ENCODE measurements at regions not wholly inside any gene's neighbourhood (a gene's known extent, or its start where the extent isn't known, plus 50 kb on each side); places are given as distances from the start of the nearest gene placed in this dataset.

DNA sequence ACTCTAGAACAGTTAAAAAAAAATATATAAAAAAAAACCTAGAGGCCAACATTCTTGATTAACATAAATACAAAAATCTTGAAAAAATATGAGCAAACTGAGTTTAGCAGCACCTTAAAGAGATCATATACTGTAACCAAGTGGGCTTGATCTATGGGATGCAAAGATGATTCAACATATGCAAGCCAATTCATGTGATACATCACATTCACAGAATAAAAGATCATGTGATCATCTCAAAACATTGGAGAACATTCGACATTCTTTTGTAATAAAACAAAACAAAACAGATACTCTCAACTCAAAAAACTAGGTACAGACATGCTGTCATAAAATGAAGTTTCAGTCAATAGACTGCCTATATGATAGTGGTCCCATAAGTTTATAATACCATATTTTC, 165.4 kb upstream of the NDST4 start:
- TF ChIP-seq, protein P1, sequence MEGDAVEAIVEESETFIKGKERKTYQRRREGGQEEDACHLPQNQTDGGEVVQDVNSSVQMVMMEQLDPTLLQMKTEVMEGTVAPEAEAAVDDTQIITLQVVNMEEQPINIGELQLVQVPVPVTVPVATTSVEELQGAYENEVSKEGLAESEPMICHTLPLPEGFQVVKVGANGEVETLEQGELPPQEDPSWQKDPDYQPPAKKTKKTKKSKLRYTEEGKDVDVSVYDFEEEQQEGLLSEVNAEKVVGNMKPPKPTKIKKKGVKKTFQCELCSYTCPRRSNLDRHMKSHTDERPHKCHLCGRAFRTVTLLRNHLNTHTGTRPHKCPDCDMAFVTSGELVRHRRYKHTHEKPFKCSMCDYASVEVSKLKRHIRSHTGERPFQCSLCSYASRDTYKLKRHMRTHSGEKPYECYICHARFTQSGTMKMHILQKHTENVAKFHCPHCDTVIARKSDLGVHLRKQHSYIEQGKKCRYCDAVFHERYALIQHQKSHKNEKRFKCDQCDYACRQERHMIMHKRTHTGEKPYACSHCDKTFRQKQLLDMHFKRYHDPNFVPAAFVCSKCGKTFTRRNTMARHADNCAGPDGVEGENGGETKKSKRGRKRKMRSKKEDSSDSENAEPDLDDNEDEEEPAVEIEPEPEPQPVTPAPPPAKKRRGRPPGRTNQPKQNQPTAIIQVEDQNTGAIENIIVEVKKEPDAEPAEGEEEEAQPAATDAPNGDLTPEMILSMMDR (IDR thresholded peaks at IDR 0.05; ENCODE audit: insufficient read depth in 1 of 2, low read depth in 1 of 2, low read length in 1 of 2, severe bottlenecking in 1 of 2, unreplicated experiment in 1 of 2): no peak
- Histone ChIP-seq H3K36me3 (ENCODE audit: control insufficient read depth, insufficient read depth, low read length) (no peaks in the 10 kb centered on the region), H3K4me3 (ENCODE audit: low read depth, low read length) (no peak overlapping the region), H3K4me1 (no peaks in the 10 kb centered on the region), H3K9me3 (no peaks in the 10 kb centered on the region), H3K27me3 (replicated peaks; ENCODE audit: control insufficient read depth, insufficient read depth, low read length) (no peaks in the 10 kb centered on the region)
- Mint-ChIP-seq H3K4me1 (ENCODE audit: low read depth, unreplicated experiment) (peaks cover under 1% of the 10 kb centered on the region), H3K27me3 (ENCODE audit: insufficient read depth, unreplicated experiment) (no peaks in the 10 kb centered on the region), H3K9me3 (ENCODE audit: unreplicated experiment) (no peaks in the 10 kb centered on the region), H3K27ac (ENCODE audit: unreplicated experiment) (no peak overlapping the region), H3K4me3 (ENCODE audit: unreplicated experiment) (no peak overlapping the region), H3K36me3 (ENCODE audit: insufficient read depth, unreplicated experiment) (no peaks in the 10 kb centered on the region)
- ChIA-PET POLR2A (no interaction called here), CTCF (no interaction called here)
- DNase-seq: no peak
- intact Hi-C loops (cut with micrococcal nuclease; ENCODE audit: unreplicated experiment): no loop called here
- no TSS peak for BruUV-seq (replicated peaks)

- Histone ChIP-seq H3K27me3 (replicated peaks; ENCODE audit: control insufficient read depth, insufficient read depth, low read length) (no peaks in the 10 kb centered on the region), H3K36me3 (ENCODE audit: control insufficient read depth, insufficient read depth, low read length) (no peaks in the 10 kb centered on the region), H3K4me3 (ENCODE audit: low read depth, low read length) (no peak overlapping the region), H3K4me1 (no peaks in the 10 kb centered on the region), H3K9me3 (no peaks in the 10 kb centered on the region)
- Mint-ChIP-seq H3K27ac (ENCODE audit: unreplicated experiment) (no peak overlapping the region), H3K27me3 (ENCODE audit: insufficient read depth, unreplicated experiment) (no peaks in the 10 kb centered on the region), H3K4me3 (ENCODE audit: unreplicated experiment) (no peak overlapping the region), H3K4me1 (ENCODE audit: low read depth, unreplicated experiment) (peaks cover 7% of the 10 kb centered on the region), H3K9me3 (ENCODE audit: unreplicated experiment) (no peaks in the 10 kb centered on the region), H3K36me3 (ENCODE audit: insufficient read depth, unreplicated experiment) (no peaks in the 10 kb centered on the region)
- intact Hi-C loops (cut with micrococcal nuclease; ENCODE audit: unreplicated experiment): no loop called here
- CTCF ChIA-PET: no interaction called here
- POLR2A ChIA-PET: no interaction called here
- no peak for DNase-seq
- BruUV-seq (replicated peaks): no TSS peak
- TF ChIP-seq, protein P1 (IDR thresholded peaks at IDR 0.05; ENCODE audit: insufficient read depth in 1 of 2, low read depth in 1 of 2, low read length in 1 of 2, severe bottlenecking in 1 of 2, unreplicated experiment in 1 of 2): no peak
Observed at GRCh38 chr4:115275615-115276014, 162.2 kb upstream of the NDST4 start.

GRCh38 chr4:115274545-115274944, 161.1 kb upstream of the NDST4 start:
- H3K4me1 Mint-ChIP-seq (ENCODE audit: low read depth, unreplicated experiment): peaks cover 7% of the 10 kb centered on the region
- no peaks in the 10 kb centered on the region for H3K36me3 ChIP-seq (ENCODE audit: control insufficient read depth, insufficient read depth, low read length)
- intact Hi-C loops (cut with micrococcal nuclease; ENCODE audit: unreplicated experiment): no loop called here
- H3K4me3 ChIP-seq (ENCODE audit: low read depth, low read length): no peak overlapping the region
- H3K27ac Mint-ChIP-seq (ENCODE audit: unreplicated experiment): no peak overlapping the region
- TF ChIP-seq, protein P1 (IDR thresholded peaks at IDR 0.05; ENCODE audit: insufficient read depth in 1 of 2, low read depth in 1 of 2, low read length in 1 of 2, severe bottlenecking in 1 of 2, unreplicated experiment in 1 of 2): no peak
- no peak overlapping the region for H3K4me3 Mint-ChIP-seq (ENCODE audit: unreplicated experiment)
- no TSS peak for BruUV-seq (replicated peaks)
- no peaks in the 10 kb centered on the region for H3K27me3 ChIP-seq (replicated peaks; ENCODE audit: control insufficient read depth, insufficient read depth, low read length)
- H3K9me3 Mint-ChIP-seq (ENCODE audit: unreplicated experiment): no peaks in the 10 kb centered on the region
- H3K36me3 Mint-ChIP-seq (ENCODE audit: insufficient read depth, unreplicated experiment): no peaks in the 10 kb centered on the region
- no peaks in the 10 kb centered on the region for H3K9me3 ChIP-seq
- ChIA-PET CTCF (no interaction called here), POLR2A (no interaction called here)
- no peaks in the 10 kb centered on the region for H3K4me1 ChIP-seq
- DNase-seq: no peak
- no peaks in the 10 kb centered on the region for H3K27me3 Mint-ChIP-seq (ENCODE audit: insufficient read depth, unreplicated experiment)
